Stimulated activated CD4-positive, alpha-beta T cell treated with anti-CD3 and anti-CD28 coated beads, Interleukin-1b, Interleukin-23, amount 100 ng/mL, for 48 hours (primary cell): ENCODE measurements at regions not wholly inside any gene's neighbourhood (a gene's known extent, or its start where the extent isn't known, plus 50 kb on each side); places are given as distances from the start of the nearest gene placed in this dataset.

ENCODE experiments used
- DNase-seq: peaks from one replicate; pipeline ENCODE4 v3.0.0-alpha.2; 2020

DNA sequence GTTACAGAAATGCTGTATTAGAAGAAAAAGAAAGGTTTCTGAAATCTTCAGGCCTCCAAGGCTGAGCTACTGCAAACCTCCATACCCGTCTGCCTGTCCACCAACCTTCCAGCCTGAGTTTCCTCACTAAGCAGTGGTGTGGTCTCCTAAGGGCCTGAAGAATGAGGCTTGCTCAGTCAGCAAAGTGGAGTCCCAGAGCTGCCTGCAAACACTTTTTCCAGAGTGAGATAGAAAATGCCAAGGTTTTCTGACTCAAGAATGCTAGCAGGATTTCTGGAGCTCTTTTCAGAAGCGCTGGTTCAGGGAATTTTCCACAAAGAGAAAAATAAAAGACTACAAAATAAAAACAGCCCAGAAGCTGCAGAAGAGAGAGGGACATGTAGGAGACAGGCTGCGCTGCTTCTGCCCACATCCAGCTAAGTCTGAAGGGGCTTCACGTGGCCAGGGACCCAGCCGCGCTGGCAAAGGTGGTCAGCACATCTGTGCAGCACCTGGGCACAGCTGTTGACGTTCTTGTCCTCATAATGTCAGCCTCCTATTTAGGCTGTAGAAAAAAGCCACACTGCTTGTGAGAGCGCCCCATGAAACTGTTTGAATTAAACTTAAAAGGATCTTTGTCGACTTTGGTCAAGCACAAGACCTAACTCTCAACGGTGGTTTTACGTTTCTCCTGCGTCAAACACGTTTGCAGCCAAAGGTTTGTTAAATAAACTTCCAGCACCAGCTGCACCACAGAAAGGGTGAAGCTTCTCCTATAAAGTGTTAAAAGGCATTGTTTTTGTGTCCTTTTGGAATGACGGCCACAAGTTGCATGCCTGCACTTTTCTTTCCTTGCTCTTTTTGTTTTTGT is 209.0 kb downstream of the THBS2 start:
- no peak for DNase-seq

GRCh38 chr6:169042061-169042460 is 211.6 kb downstream of the THBS2 start:
- no peak for DNase-seq

DNA sequence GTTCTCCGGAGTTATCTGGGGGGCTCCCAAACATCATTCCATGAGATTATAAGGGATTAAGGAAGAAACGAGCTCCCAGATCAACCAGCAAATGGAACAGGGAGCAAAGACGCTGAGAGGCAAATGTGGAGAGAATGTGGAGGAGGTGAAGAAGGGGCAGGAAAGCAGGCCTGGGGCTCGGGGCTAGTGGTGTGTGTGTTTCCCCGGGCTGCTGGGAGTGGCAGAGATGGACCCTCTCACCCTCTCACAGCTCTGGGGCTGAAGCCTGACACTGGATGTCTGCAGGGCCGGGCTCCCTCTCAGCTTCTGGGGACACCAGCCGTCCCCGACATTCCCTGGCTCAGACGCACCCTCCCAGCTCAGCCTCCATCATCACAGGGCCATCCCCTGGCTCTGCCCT is 212.6 kb downstream of the THBS2 start:
- DNase-seq: no peak

DNA sequence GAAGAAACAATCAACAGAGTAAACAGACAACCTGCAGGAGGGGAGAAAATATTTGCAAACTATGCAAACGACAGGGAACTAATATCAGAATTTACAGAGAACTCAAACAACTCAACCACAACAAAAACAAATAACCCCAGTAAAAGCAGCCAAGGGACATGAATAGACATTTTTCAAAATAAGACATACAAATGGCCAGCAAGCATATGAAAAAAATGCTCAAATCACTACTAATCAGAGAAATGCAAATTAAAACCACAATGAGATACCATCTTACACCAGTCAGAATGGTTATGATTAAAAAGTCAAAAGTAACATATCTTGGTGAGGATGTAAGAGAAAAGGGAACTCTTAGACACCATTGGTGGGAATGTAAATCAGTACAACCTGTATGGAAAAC is 215.0 kb downstream of the THBS2 start:
- DNase-seq: no peak

DNA sequence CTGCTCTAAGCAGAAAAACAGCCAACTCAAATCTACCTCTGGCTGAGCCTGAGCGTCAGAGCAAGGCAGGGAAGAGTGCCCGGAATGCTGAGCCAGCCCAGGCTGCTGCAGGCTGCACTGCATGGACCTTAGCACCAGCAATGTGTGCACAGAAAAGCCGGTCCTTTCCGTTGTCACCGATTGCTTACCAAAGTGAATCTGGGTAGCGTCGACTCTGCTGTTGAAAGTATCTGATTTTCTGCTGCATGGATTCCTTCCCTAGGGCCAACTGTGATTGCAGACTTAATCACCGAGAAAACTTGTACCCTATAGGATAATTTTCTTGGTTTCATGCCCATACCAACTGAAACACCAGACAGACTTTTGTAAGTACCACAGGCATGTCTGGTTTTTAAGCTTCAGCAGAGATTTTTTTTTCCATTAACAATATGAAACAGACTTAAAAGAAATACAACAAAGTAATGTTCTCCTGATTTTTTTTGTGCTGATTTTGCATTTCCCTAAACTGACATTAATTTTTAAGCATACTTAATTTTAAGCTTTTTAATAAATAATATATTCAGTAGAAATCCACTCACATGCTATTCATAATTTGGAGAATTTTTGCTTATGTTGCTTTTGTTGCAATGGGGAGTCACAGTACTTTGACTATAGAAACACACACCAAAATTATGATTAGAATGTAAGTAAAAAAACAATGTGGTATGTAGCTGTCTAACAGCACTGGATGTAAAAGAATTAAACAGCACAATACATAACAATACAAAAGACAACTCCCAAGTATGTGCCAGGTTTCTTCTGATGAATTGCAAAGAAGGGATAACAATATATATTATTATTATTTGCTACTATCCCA is 218.0 kb downstream of the THBS2 start:
- no peak for DNase-seq

DNA sequence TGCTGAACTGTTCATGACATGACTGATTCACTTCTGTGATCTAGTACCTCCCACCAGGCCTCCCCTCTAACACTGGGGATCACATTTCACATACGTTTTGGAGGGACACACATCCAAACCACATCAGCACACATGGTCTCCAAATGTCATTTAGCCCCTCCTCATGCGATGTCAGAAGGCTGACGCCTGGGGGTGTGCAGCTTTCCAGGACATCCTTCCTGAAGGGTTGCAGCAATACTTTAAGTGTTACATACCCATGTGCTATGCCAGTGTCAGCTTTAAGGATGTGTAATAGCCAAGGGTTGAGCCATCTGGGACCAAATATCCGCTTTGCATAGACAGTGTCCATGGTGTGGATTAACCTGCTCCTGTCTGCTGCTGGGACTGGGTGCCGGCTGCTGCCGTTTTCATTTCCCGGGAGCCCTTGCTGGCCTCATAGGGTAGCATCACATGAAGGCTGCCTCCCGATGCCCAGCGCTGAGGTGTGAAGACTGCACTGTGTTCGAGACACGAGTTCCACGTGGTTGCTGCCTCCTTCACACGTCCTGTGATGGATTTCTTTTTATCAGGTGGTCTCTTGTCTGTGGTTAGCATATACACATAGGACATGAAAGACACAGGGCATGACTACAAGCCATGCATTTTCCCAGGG is 219.0 kb downstream of the THBS2 start:
- DNase-seq: no peak

- no peak for DNase-seq
These were observed 223.8 kb downstream of the THBS2 start for GRCh38 chr6:169029861-169030260.

GRCh38 chr6:169028343-169028742 is 225.3 kb downstream of the THBS2 start:
- no peak for DNase-seq

DNA sequence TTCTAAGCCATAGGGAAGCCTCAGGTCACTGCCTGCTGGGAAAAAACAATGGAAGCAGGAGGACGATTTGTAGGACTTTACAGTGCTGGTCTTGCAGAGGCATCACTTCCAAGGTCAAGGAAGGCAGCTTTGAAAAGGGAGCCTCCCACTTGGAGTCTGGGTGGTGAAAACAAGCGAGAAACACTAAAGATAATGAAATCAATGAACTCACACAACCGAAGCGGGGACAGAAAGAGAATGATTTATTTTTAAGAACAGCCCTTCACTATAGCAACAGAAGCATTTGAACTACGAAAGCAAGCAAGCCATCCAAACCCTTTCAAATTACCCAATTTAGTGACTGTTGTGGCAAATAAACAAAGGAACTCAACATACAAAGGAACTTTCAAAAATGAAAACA is 227.5 kb downstream of the THBS2 start:
- DNase-seq: no peak

GRCh38 chr6:169024047-169024660 is 229.5 kb downstream of the THBS2 start:
- no peak for DNase-seq

DNA sequence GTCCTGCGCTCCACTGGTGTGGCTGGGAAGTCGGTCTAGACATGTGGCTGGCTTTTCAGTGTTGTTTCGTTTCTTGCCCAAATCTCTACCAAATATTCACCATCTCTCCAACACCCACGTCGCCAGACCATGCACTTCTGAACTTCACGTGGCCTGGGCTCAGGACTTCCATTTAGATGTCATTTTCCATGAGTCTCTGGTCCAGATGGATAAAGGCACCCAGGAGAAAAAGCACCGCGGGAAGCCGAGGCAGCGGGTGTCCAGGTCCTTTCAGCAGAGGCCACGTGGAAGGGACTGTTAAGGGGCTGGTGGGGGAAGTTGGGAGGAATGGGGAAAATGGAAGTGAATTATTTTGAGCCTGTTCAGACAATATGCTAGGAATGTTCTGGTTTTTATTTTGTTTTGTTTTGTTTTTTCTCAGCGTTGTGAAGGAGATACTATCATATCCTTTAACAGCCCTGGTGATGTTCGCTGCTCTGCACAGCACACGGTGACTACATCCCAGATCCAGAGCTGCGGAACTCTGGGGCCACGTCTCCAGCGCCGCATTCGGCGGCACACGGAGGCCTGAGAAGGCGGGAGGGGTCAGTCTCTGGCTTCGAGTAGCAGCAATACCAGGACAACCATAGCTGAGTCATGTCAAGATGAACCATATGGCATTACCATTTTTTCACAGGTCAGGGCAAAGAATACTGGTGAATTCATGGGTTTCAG is 230.3 kb downstream of the THBS2 start:
- DNase-seq: no peak

- no peak for DNase-seq
These were observed 231.6 kb downstream of the THBS2 start for GRCh38 chr6:169022079-169022478.

DNA sequence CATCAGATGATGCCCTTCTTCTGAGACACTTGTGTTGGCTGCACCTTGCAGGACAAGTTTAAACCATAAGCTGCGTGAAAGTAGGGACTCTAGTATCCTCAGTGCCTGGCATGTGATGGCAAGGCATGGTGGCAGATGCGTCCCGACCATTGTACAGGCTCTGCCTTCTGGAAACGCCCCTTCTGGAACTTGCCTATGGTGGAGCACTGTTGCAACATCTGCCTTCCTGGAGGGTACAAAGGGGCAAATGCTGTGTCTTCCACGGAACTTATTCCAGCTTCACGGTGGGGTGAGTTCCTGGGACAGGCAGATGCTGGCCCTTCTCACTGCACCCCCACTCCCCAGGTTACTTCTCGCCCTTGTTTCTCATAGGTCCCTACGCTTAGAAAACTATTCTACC is 232.8 kb downstream of the THBS2 start:
- no peak for DNase-seq

- DNase-seq: no peak
These were observed 233.7 kb downstream of the THBS2 start for GRCh38 chr6:169019727-169020491.

GRCh38 chr6:169019111-169019510 is 234.5 kb downstream of the THBS2 start:
- DNase-seq: no peak

GRCh38 chr6:169016758-169017157 is 236.9 kb downstream of the THBS2 start:
- no peak for DNase-seq

GRCh38 chr6:169014211-169015197 is 239.1 kb downstream of the THBS2 start:
- no peak for DNase-seq

GRCh38 chr6:169009628-169010027 is 244.0 kb downstream of the THBS2 start:
- no peak for DNase-seq

- no peak for DNase-seq
These were observed 244.9 kb downstream of the THBS2 start for GRCh38 chr6:169008641-169009257.

DNA sequence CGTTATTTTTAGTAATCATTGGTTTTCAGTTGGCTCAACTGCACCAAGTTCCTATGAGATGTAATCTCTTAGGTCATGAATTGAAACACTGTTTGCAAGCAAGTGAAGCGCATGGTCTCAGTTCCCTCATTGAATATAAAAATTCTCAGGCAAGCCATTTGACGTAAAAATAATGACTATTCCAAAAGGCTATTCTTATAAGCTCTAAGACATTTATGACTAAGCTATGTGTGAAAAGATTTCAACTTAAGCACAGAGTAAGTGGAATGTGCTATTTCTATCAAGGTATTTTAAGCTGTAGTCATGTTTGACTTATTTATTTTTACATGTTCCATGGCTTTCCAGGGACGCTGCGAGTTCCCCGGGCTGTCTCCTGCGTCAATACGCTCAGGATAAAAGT is 248.5 kb downstream of the THBS2 start:
- DNase-seq: no peak
